ENCODE measurements at regions not wholly inside any gene's neighbourhood (a gene's known extent, or its start where the extent isn't known, plus 50 kb on each side); places are given as distances from the start of the nearest gene placed in this dataset.
A peak's percentile ranks its signal among the peaks of the same experiment; 100 is the strongest.
"Not testable (repeated sequence)": the region's sequence is repeated elsewhere in the genome, so short reads cannot be mapped to it uniquely, and the experiment has no call there.

GRCh38 chr12:9304540-9304939 lies 96.3 kb upstream of the PZP start:
- H3K36me3 ChIP-seq (ENCODE audit: insufficient read depth, low read length); H3K27ac Mint-ChIP-seq; H3K4me1 Mint-ChIP-seq (ENCODE audit: low read depth); H3K4me3 ChIP-seq (ENCODE audit: low read length); H3K4me3 Mint-ChIP-seq; H3K27ac ChIP-seq (ENCODE audit: low read depth in 1 of 2, low read length in 2 of 2); H3K27me3 Mint-ChIP-seq; H3K4me1 ChIP-seq (ENCODE audit: insufficient read depth, low read length); DNase-seq; H3K36me3 Mint-ChIP-seq (ENCODE audit: low read depth); H3K9me3 ChIP-seq (ENCODE audit: control insufficient read depth in 1 of 2, insufficient read depth in 1 of 2, low read length in 2 of 2); intact Hi-C loops (cut with DNase I, micrococcal nuclease); H3K27me3 ChIP-seq (ENCODE audit: control insufficient read depth in 1 of 2, insufficient read depth in 2 of 2, low read length in 2 of 2); ATAC-seq (ENCODE audit: poor library complexity); POLR2A ChIA-PET; H3K9me3 Mint-ChIP-seq; CTCF ChIA-PET: not testable (repeated sequence)

- H3K27me3 ChIP-seq (ENCODE audit: control insufficient read depth in 1 of 2, insufficient read depth in 2 of 2, low read length in 2 of 2); H3K4me1 Mint-ChIP-seq (ENCODE audit: low read depth); intact Hi-C loops (cut with DNase I, micrococcal nuclease); H3K36me3 Mint-ChIP-seq (ENCODE audit: low read depth); POLR2A ChIA-PET; CTCF ChIA-PET; H3K27ac Mint-ChIP-seq; H3K27me3 Mint-ChIP-seq; DNase-seq; H3K4me3 Mint-ChIP-seq; H3K9me3 ChIP-seq (ENCODE audit: control insufficient read depth in 1 of 2, insufficient read depth in 1 of 2, low read length in 2 of 2); H3K9me3 Mint-ChIP-seq; H3K27ac ChIP-seq (ENCODE audit: low read depth in 1 of 2, low read length in 2 of 2); H3K36me3 ChIP-seq (ENCODE audit: insufficient read depth, low read length); H3K4me3 ChIP-seq (ENCODE audit: low read length); H3K4me1 ChIP-seq (ENCODE audit: insufficient read depth, low read length): not testable (repeated sequence)
- peak; percentile 94 for ATAC-seq (ENCODE audit: poor library complexity)
Observed at GRCh38 chr12:9295872-9296271, 87.7 kb upstream of the PZP start.

GRCh38 chr12:9294072-9294620 lies 86.0 kb upstream of the PZP start:
- POLR2A ChIA-PET; H3K4me1 ChIP-seq (ENCODE audit: insufficient read depth, low read length); ATAC-seq (ENCODE audit: poor library complexity); H3K27me3 Mint-ChIP-seq; H3K4me3 Mint-ChIP-seq; DNase-seq; H3K27ac ChIP-seq (ENCODE audit: low read depth in 1 of 2, low read length in 2 of 2); H3K27ac Mint-ChIP-seq; H3K9me3 Mint-ChIP-seq; H3K4me3 ChIP-seq (ENCODE audit: low read length); H3K9me3 ChIP-seq (ENCODE audit: control insufficient read depth in 1 of 2, insufficient read depth in 1 of 2, low read length in 2 of 2); H3K4me1 Mint-ChIP-seq (ENCODE audit: low read depth); H3K36me3 ChIP-seq (ENCODE audit: insufficient read depth, low read length); H3K36me3 Mint-ChIP-seq (ENCODE audit: low read depth); CTCF ChIA-PET; intact Hi-C loops (cut with DNase I, micrococcal nuclease); H3K27me3 ChIP-seq (ENCODE audit: control insufficient read depth in 1 of 2, insufficient read depth in 2 of 2, low read length in 2 of 2): not testable (repeated sequence)

GRCh38 chr12:9293391-9293790 lies 85.2 kb upstream of the PZP start:
- CTCF ChIA-PET; H3K27me3 Mint-ChIP-seq; H3K36me3 ChIP-seq (ENCODE audit: insufficient read depth, low read length); DNase-seq; H3K27ac Mint-ChIP-seq; H3K4me3 Mint-ChIP-seq; H3K36me3 Mint-ChIP-seq (ENCODE audit: low read depth); ATAC-seq (ENCODE audit: poor library complexity); intact Hi-C loops (cut with DNase I, micrococcal nuclease); H3K4me3 ChIP-seq (ENCODE audit: low read length); POLR2A ChIA-PET; H3K4me1 Mint-ChIP-seq (ENCODE audit: low read depth); H3K27me3 ChIP-seq (ENCODE audit: control insufficient read depth in 1 of 2, insufficient read depth in 2 of 2, low read length in 2 of 2); H3K9me3 Mint-ChIP-seq; H3K27ac ChIP-seq (ENCODE audit: low read depth in 1 of 2, low read length in 2 of 2); H3K4me1 ChIP-seq (ENCODE audit: insufficient read depth, low read length); H3K9me3 ChIP-seq (ENCODE audit: control insufficient read depth in 1 of 2, insufficient read depth in 1 of 2, low read length in 2 of 2): not testable (repeated sequence)

- H3K27ac Mint-ChIP-seq; H3K4me3 Mint-ChIP-seq; H3K4me1 Mint-ChIP-seq (ENCODE audit: low read depth); H3K36me3 Mint-ChIP-seq (ENCODE audit: low read depth); H3K27me3 ChIP-seq (ENCODE audit: control insufficient read depth in 1 of 2, insufficient read depth in 2 of 2, low read length in 2 of 2); intact Hi-C loops (cut with DNase I, micrococcal nuclease); ATAC-seq (ENCODE audit: poor library complexity); H3K27ac ChIP-seq (ENCODE audit: low read depth in 1 of 2, low read length in 2 of 2); H3K9me3 Mint-ChIP-seq; H3K36me3 ChIP-seq (ENCODE audit: insufficient read depth, low read length); H3K27me3 Mint-ChIP-seq; H3K4me3 ChIP-seq (ENCODE audit: low read length); DNase-seq; H3K9me3 ChIP-seq (ENCODE audit: control insufficient read depth in 1 of 2, insufficient read depth in 1 of 2, low read length in 2 of 2); CTCF ChIA-PET; H3K4me1 ChIP-seq (ENCODE audit: insufficient read depth, low read length); POLR2A ChIA-PET: not testable (repeated sequence)
Observed at GRCh38 chr12:9289984-9290383, 81.8 kb upstream of the PZP start.

GRCh38 chr12:9284724-9285123 lies 76.5 kb upstream of the PZP start:
- POLR2A ChIA-PET; H3K27ac ChIP-seq (ENCODE audit: low read depth in 1 of 2, low read length in 2 of 2); ATAC-seq (ENCODE audit: poor library complexity); intact Hi-C loops (cut with DNase I, micrococcal nuclease); H3K4me1 ChIP-seq (ENCODE audit: insufficient read depth, low read length); H3K9me3 Mint-ChIP-seq; H3K9me3 ChIP-seq (ENCODE audit: control insufficient read depth in 1 of 2, insufficient read depth in 1 of 2, low read length in 2 of 2); H3K27me3 Mint-ChIP-seq; H3K4me3 ChIP-seq (ENCODE audit: low read length); H3K4me1 Mint-ChIP-seq (ENCODE audit: low read depth); H3K27me3 ChIP-seq (ENCODE audit: control insufficient read depth in 1 of 2, insufficient read depth in 2 of 2, low read length in 2 of 2); H3K36me3 ChIP-seq (ENCODE audit: insufficient read depth, low read length); DNase-seq; H3K36me3 Mint-ChIP-seq (ENCODE audit: low read depth); CTCF ChIA-PET: not testable (repeated sequence)
- Mint-ChIP-seq H3K4me3 (peak overlapping the region; percentile 48), H3K27ac (peak overlapping the region; percentile 91)

GRCh38 chr12:9284197-9284596 lies 76.0 kb upstream of the PZP start:
- H3K9me3 ChIP-seq (ENCODE audit: control insufficient read depth in 1 of 2, insufficient read depth in 1 of 2, low read length in 2 of 2); POLR2A ChIA-PET; H3K27me3 Mint-ChIP-seq; H3K4me1 ChIP-seq (ENCODE audit: insufficient read depth, low read length); CTCF ChIA-PET; H3K9me3 Mint-ChIP-seq; intact Hi-C loops (cut with DNase I, micrococcal nuclease); H3K4me1 Mint-ChIP-seq (ENCODE audit: low read depth); H3K27me3 ChIP-seq (ENCODE audit: control insufficient read depth in 1 of 2, insufficient read depth in 2 of 2, low read length in 2 of 2); H3K36me3 Mint-ChIP-seq (ENCODE audit: low read depth); H3K36me3 ChIP-seq (ENCODE audit: insufficient read depth, low read length); H3K27ac ChIP-seq (ENCODE audit: low read depth in 1 of 2, low read length in 2 of 2): not testable (repeated sequence)
- DNase-seq (peak in 7 of 14 experiments; percentile 3 to 36 (median 4)), ATAC-seq (ENCODE audit: poor library complexity) (peak; percentile 53)
- Mint-ChIP-seq H3K4me3 (peak overlapping the region; percentile 98), H3K27ac (peak overlapping the region; percentile 91)
- H3K4me3 ChIP-seq (ENCODE audit: low read length) = peak overlapping the region; percentile 59

Measured in CD4-positive, alpha-beta T cell (primary cell).